Activated T-cell treated with anti-CD3 and anti-CD28 coated beads, Interleukin-2, amount 50 U/mL, for 72 hours (primary cell): ENCODE measurements at regions not wholly inside any gene's neighbourhood (a gene's known extent, or its start where the extent isn't known, plus 50 kb on each side); places are given as distances from the start of the nearest gene placed in this dataset.
"Not testable (repeated sequence)": the region's sequence is repeated elsewhere in the genome, so short reads cannot be mapped to it uniquely, and the experiment has no call there.

Experiments
- ATAC-seq, 2 donors: fragments of 150-1000 bp; cut with Tn5 transposase; replicated peaks in 1 of 2; 2 replicates each; pipeline ENCODE4 v1.10.0; 2021; ENCODE audit warnings: moderate library complexity in 2 of 2, mild to moderate bottlenecking in 1 of 2
- DNase-seq, 2 donors: peaks; one replicate each; pipeline ENCODE4 v3.0.0; 2021 to 2022; ENCODE audit warnings: mixed read lengths in 1 of 2
- H3K27ac Mint-ChIP-seq: one replicate; pipeline ENCODE4 v1.8.0; 2022; ENCODE audit warnings: mild to moderate bottlenecking, moderate library complexity, mixed read lengths
- H3K27me3 Mint-ChIP-seq: one replicate; pipeline ENCODE4 v1.8.0; 2022; ENCODE audit warnings: low read depth, mixed read lengths
- H3K36me3 Mint-ChIP-seq, 2 donors: one replicate each; pipeline ENCODE4 v1.8.0; 2022; ENCODE audit warnings: mixed read lengths in 2 of 2, mild to moderate bottlenecking in 1 of 2; ENCODE audit not compliant: insufficient read depth in 2 of 2
- H3K4me1 Mint-ChIP-seq: one replicate; pipeline ENCODE4 v1.8.0; 2022; ENCODE audit warnings: low read depth, mixed read lengths
- H3K4me3 Mint-ChIP-seq, 2 donors: one replicate each; pipeline ENCODE4 v1.8.0; 2022; ENCODE audit warnings: mild to moderate bottlenecking in 2 of 2, mixed read lengths in 2 of 2, moderate library complexity in 2 of 2
- H3K9me3 Mint-ChIP-seq, 2 donors: one replicate each; pipeline ENCODE4 v1.8.0; 2022; ENCODE audit warnings: mixed read lengths in 2 of 2

- Mint-ChIP-seq H3K4me1 (no peaks in the 10 kb centered on the region), H3K4me3 (no peak overlapping the region), H3K27me3 (no peaks in the 10 kb centered on the region), H3K36me3 (no peaks in the 10 kb centered on the region), H3K27ac (no peak overlapping the region), H3K9me3 (peaks cover 7 to 8% of the 10 kb centered on the region in 2 donors)
- ATAC-seq (no peak), DNase-seq (no peak)
These were observed 626.5 kb upstream of the MAP3K7 start for GRCh38 chr6:91213229-91213901.

- no peak for ATAC-seq
- no peaks in the 10 kb centered on the region for H3K27me3 Mint-ChIP-seq
- H3K4me1 Mint-ChIP-seq: no peaks in the 10 kb centered on the region
These were observed 611.9 kb upstream of the MAP3K7 start for GRCh38 chr6:91198588-91199255.

GRCh38 chr6:91196729-91197128 is 609.9 kb upstream of the MAP3K7 start:
- DNase-seq (no peak), ATAC-seq (no peak)
- Mint-ChIP-seq H3K27ac (no peak overlapping the region), H3K9me3 (no peaks in the 10 kb centered on the region), H3K4me3 (no peak overlapping the region), H3K4me1 (no peaks in the 10 kb centered on the region), H3K27me3 (no peaks in the 10 kb centered on the region), H3K36me3 (no peaks in the 10 kb centered on the region)

More at GRCh38 chr6:91198588-91199255, 611.9 kb upstream of the MAP3K7 start:
- Mint-ChIP-seq H3K9me3 (no peaks in the 10 kb centered on the region), H3K27ac (no peak overlapping the region), H3K4me3 (no peak overlapping the region), H3K36me3 (no peaks in the 10 kb centered on the region)
- DNase-seq: no peak

- Mint-ChIP-seq H3K27me3 (no peaks in the 10 kb centered on the region), H3K4me1 (no peaks in the 10 kb centered on the region), H3K4me3 (no peak overlapping the region), H3K27ac (no peak overlapping the region), H3K36me3 (no peaks in the 10 kb centered on the region), H3K9me3 (peaks cover 5 to 11% of the 10 kb centered on the region in 2 donors)
- DNase-seq (no peak), ATAC-seq (no peak)
These were observed 606.6 kb upstream of the MAP3K7 start for GRCh38 chr6:91193446-91193845.

GRCh38 chr6:91190041-91190440 is 603.2 kb upstream of the MAP3K7 start:
- not testable (repeated sequence) for H3K27ac Mint-ChIP-seq, H3K36me3 Mint-ChIP-seq, H3K4me1 Mint-ChIP-seq, DNase-seq, H3K4me3 Mint-ChIP-seq, ATAC-seq, H3K27me3 Mint-ChIP-seq
- H3K9me3 Mint-ChIP-seq: peaks cover 7 to 15% of the 10 kb centered on the region in 2 donors

- peaks cover 9 to 12% of the 10 kb centered on the region in 2 donors for H3K9me3 Mint-ChIP-seq
- no peaks in the 10 kb centered on the region for H3K27me3 Mint-ChIP-seq
- no peak overlapping the region for H3K4me3 Mint-ChIP-seq
- no peaks in the 10 kb centered on the region for H3K36me3 Mint-ChIP-seq
- DNase-seq (no peak), ATAC-seq (no peak)
- no peak overlapping the region for H3K27ac Mint-ChIP-seq
- no peaks in the 10 kb centered on the region for H3K4me1 Mint-ChIP-seq
These were observed 598.2 kb upstream of the MAP3K7 start for GRCh38 chr6:91185072-91185471.

GRCh38 chr6:91181416-91181815 is 594.5 kb upstream of the MAP3K7 start:
- DNase-seq (no peak), ATAC-seq (no peak)
- Mint-ChIP-seq H3K27me3 (no peaks in the 10 kb centered on the region), H3K27ac (no peak overlapping the region), H3K4me3 (no peak overlapping the region), H3K36me3 (no peaks in the 10 kb centered on the region), H3K4me1 (no peaks in the 10 kb centered on the region), H3K9me3 (peaks cover 2 to 4% of the 10 kb centered on the region in 2 donors)

- Mint-ChIP-seq H3K9me3 (no peaks in the 10 kb centered on the region), H3K27me3 (no peaks in the 10 kb centered on the region), H3K4me1 (no peaks in the 10 kb centered on the region), H3K27ac (no peak overlapping the region), H3K4me3 (no peak overlapping the region), H3K36me3 (no peaks in the 10 kb centered on the region)
- ATAC-seq: no peak
- DNase-seq: no peak
These were observed 586.8 kb upstream of the MAP3K7 start for GRCh38 chr6:91173651-91174050.

- H3K27me3 Mint-ChIP-seq: no peaks in the 10 kb centered on the region
These were observed 586.3 kb upstream of the MAP3K7 start for GRCh38 chr6:91173186-91173585.

GRCh38 chr6:91171754-91172462 is 585.0 kb upstream of the MAP3K7 start:
- H3K9me3 Mint-ChIP-seq: no peaks in the 10 kb centered on the region
- ATAC-seq (no peak), DNase-seq (no peak)
- no peaks in the 10 kb centered on the region for H3K36me3 Mint-ChIP-seq
- H3K27ac Mint-ChIP-seq: no peak overlapping the region
- H3K4me3 Mint-ChIP-seq: no peak overlapping the region
- no peaks in the 10 kb centered on the region for H3K27me3 Mint-ChIP-seq
- no peaks in the 10 kb centered on the region for H3K4me1 Mint-ChIP-seq

More at GRCh38 chr6:91173186-91173585, 586.3 kb upstream of the MAP3K7 start:
- Mint-ChIP-seq H3K36me3 (no peaks in the 10 kb centered on the region), H3K4me3 (no peak overlapping the region), H3K4me1 (no peaks in the 10 kb centered on the region), H3K27ac (no peak overlapping the region), H3K9me3 (no peaks in the 10 kb centered on the region)
- DNase-seq (no peak), ATAC-seq (no peak)

- H3K9me3 Mint-ChIP-seq: no peaks in the 10 kb centered on the region
- no peak for DNase-seq
- no peak overlapping the region for H3K27ac Mint-ChIP-seq
- no peaks in the 10 kb centered on the region for H3K27me3 Mint-ChIP-seq
- no peaks in the 10 kb centered on the region for H3K36me3 Mint-ChIP-seq
- no peak overlapping the region for H3K4me3 Mint-ChIP-seq
- ATAC-seq: no peak
- no peaks in the 10 kb centered on the region for H3K4me1 Mint-ChIP-seq
These were observed 581.0 kb upstream of the MAP3K7 start for GRCh38 chr6:91167846-91168245.

GRCh38 chr6:91166271-91167046 is 579.6 kb upstream of the MAP3K7 start:
- H3K27ac Mint-ChIP-seq: no peak overlapping the region
- DNase-seq: no peak
- H3K36me3 Mint-ChIP-seq: no peaks in the 10 kb centered on the region
- H3K4me1 Mint-ChIP-seq: no peaks in the 10 kb centered on the region
- no peaks in the 10 kb centered on the region for H3K9me3 Mint-ChIP-seq
- H3K4me3 Mint-ChIP-seq: no peak overlapping the region
- no peaks in the 10 kb centered on the region for H3K27me3 Mint-ChIP-seq
- ATAC-seq: no peak

- no peaks in the 10 kb centered on the region for H3K4me1 Mint-ChIP-seq
- DNase-seq: no peak
- H3K4me3 Mint-ChIP-seq: no peak overlapping the region
- H3K27ac Mint-ChIP-seq: no peak overlapping the region
- no peaks in the 10 kb centered on the region for H3K36me3 Mint-ChIP-seq
- ATAC-seq: no peak
- no peaks in the 10 kb centered on the region for H3K27me3 Mint-ChIP-seq
- H3K9me3 Mint-ChIP-seq: no peaks in the 10 kb centered on the region
These were observed 577.2 kb upstream of the MAP3K7 start for GRCh38 chr6:91164105-91164504.
